ENCODE measurements at regions not wholly inside any gene's neighbourhood (a gene's known extent, or its start where the extent isn't known, plus 50 kb on each side); places are given as distances from the start of the nearest gene placed in this dataset.

GRCh38 chr9:68637020-68637419, 68.0 kb upstream of the PIP5K1B start:
- Histone ChIP-seq H3K14ac (ENCODE audit: insufficient read length) (no peak overlapping the region), H2BK15ac (ENCODE audit: low read length) (no peak overlapping the region), H3K23ac (ENCODE audit: insufficient read length) (no peak overlapping the region), H3K79me1 (ENCODE audit: low read depth, low read length) (no peaks in the 10 kb centered on the region), H4K91ac (replicated peaks; ENCODE audit: insufficient read length, low read length) (no peak overlapping the region), H2BK20ac (ENCODE audit: low read length) (no peak overlapping the region), H3K27me3 (replicated peaks in 1 of 4; ENCODE audit: control insufficient read depth in 3 of 4, extremely low read depth in 1 of 4, insufficient read depth in 3 of 4, low read length in 3 of 4) (no peaks in the 10 kb centered on the region; a peak in 1 of 7 replicates), H3K18ac (ENCODE audit: extremely low read depth, low read length) (no peak overlapping the region), H3K4me3 (ENCODE audit: extremely low read depth in 1 of 4, insufficient read depth in 2 of 4, low read depth in 3 of 4, low read length in 4 of 4) (no peak overlapping the region), H3K36me3 (ENCODE audit: control insufficient read depth in 2 of 4, insufficient read depth in 4 of 4, low read length in 3 of 4) (no peaks in the 10 kb centered on the region), H3K23me2 (ENCODE audit: low read depth, low read length) (no peaks in the 10 kb centered on the region), H2BK120ac (replicated peaks; ENCODE audit: low read depth, low read length) (no peak overlapping the region), H4K8ac (ENCODE audit: extremely low read depth, insufficient read depth, low read length) (no peak overlapping the region), H2BK12ac (ENCODE audit: low read depth, low read length) (no peak overlapping the region), H3K9me3 (ENCODE audit: insufficient read depth in 2 of 2, low read depth in 1 of 2, low read length in 1 of 2) (no peaks in the 10 kb centered on the region), H3K56ac (replicated peaks; ENCODE audit: insufficient read length, low read depth, low read length) (no peak overlapping the region), H2AFZ (ENCODE audit: low read length) (no peak overlapping the region), H3K4ac (replicated peaks; ENCODE audit: insufficient read length, low read depth, low read length) (no peak overlapping the region), H4K20me1 (replicated peaks in 1 of 2; ENCODE audit: control insufficient read depth in 1 of 2, insufficient read depth in 2 of 2, low read length in 2 of 2) (no peaks in the 10 kb centered on the region), H3K4me1 (replicated peaks in 1 of 4; ENCODE audit: control insufficient read depth in 3 of 4, insufficient read depth in 4 of 4, low read length in 3 of 4) (0 out of 7 replicates have a peak, but pooled peaks cover 0 to 2% (median 0%) of the 10 kb centered on the region in 4 experiments), H3K9ac (replicated peaks in 1 of 4; ENCODE audit: extremely low read depth in 1 of 4, low read depth in 3 of 4, low read length in 3 of 4) (no peak overlapping the region), H2AK5ac (ENCODE audit: low read depth, low read length) (no peak overlapping the region), H3K27ac (ENCODE audit: low read depth, low read length) (no peak overlapping the region), H3K79me2 (ENCODE audit: control insufficient read depth in 1 of 2, insufficient read depth in 2 of 2, low read length in 2 of 2) (no peaks in the 10 kb centered on the region), H4K5ac (ENCODE audit: insufficient read length, low read depth, low read length) (no peak overlapping the region), H2BK5ac (ENCODE audit: low read depth, low read length) (no peak overlapping the region), H3K4me2 (ENCODE audit: insufficient read depth in 1 of 2, low read depth in 2 of 2, low read length in 2 of 2) (no peak overlapping the region)
- DNase-seq (ENCODE audit: low read depth in 1 of 2, low spot score in 2 of 2) (no peak), FAIRE-seq (no peak)
- CTCF ChIA-PET (ENCODE audit: partially characterized antibody) = interaction anchor here (1.1 to 1.6 kb wide), 2 partner anchors 52 to 54 kb away, joined by 3 read pairs; no protein-coding TSS in a partner anchor
- WGBS, 2 experiments (ENCODE audit: extremely low coverage in 1 of 2, insufficient coverage in 1 of 2, insufficient read length in 1 of 2, insufficient replicate concordance in 2 of 2, low coverage in 1 of 2, low lambda C conversion rate in 2 of 2, missing lambda C conversion rate in 1 of 2) = 90% methylated on average over 3 of the region's 3 CpGs; no CpG with 5 or more reads in 1 of the 2 experiments
- POLR2A ChIA-PET (ENCODE audit: partially characterized antibody) = no interaction called here
- TF ChIP-seq SAP30 (IDR thresholded peaks at IDR 0.05; ENCODE audit: insufficient read depth, insufficient replicate concordance, low read length) = no peak
- no peak for TF ChIP-seq E2F6 (IDR thresholded peaks at IDR 0.05)
- no peak for TF ChIP-seq PHF8 (conservative IDR thresholded peaks at IDR 0.05; ENCODE audit: low read depth, low read length)
- TF ChIP-seq BCL11A (IDR thresholded peaks at IDR 0.05; ENCODE audit: low read depth in 2 of 2, low read length in 2 of 2) = no peak
- no peak for TF ChIP-seq TBP (IDR thresholded peaks at IDR 0.05; ENCODE audit: low read depth, low read length)
- TF ChIP-seq ATF3 (IDR thresholded peaks at IDR 0.05; ENCODE audit: insufficient read depth, low read depth, low read length) = no peak
- TF ChIP-seq BACH1 (IDR thresholded peaks at IDR 0.05; ENCODE audit: low read length) = no peak
